ENCODE measurements at regions not wholly inside any gene's neighbourhood (a gene's known extent, or its start where the extent isn't known, plus 50 kb on each side); places are given as distances from the start of the nearest gene placed in this dataset.

- no peak for ATAC-seq
- TF ChIP-seq ESRRG (CRISPR knock-in tag; IDR thresholded peaks at IDR 0.05): no peak
- no peak for TF ChIP-seq GLIS3 (CRISPR knock-in tag; IDR thresholded peaks at IDR 0.05)
- TF ChIP-seq TCF4 (CRISPR knock-in tag; IDR thresholded peaks at IDR 0.05; ENCODE audit: borderline replicate concordance): no peak
- TF ChIP-seq ISL1 (CRISPR knock-in tag; IDR thresholded peaks at IDR 0.05): no peak
- TF ChIP-seq, protein P1, sequence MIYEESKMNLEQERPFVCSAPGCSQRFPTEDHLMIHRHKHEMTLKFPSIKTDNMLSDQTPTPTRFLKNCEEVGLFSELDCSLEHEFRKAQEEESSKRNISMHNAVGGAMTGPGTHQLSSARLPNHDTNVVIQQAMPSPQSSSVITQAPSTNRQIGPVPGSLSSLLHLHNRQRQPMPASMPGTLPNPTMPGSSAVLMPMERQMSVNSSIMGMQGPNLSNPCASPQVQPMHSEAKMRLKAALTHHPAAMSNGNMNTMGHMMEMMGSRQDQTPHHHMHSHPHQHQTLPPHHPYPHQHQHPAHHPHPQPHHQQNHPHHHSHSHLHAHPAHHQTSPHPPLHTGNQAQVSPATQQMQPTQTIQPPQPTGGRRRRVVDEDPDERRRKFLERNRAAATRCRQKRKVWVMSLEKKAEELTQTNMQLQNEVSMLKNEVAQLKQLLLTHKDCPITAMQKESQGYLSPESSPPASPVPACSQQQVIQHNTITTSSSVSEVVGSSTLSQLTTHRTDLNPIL (CRISPR knock-in tag; IDR thresholded peaks at IDR 0.05; ENCODE audit: low read depth): no peak
- no peak for TF ChIP-seq RARB (CRISPR knock-in tag; IDR thresholded peaks at IDR 0.05)
- no peak for TF ChIP-seq ZNF8 (CRISPR knock-in tag; IDR thresholded peaks at IDR 0.05)
- TF ChIP-seq TOX (CRISPR knock-in tag; IDR thresholded peaks at IDR 0.05; ENCODE audit: borderline replicate concordance): no peak
- no peak for TF ChIP-seq ZNF565 (CRISPR knock-in tag; conservative IDR thresholded peaks at IDR 0.05; ENCODE audit: low read depth)
- TF ChIP-seq TSHZ2 (CRISPR knock-in tag; IDR thresholded peaks at IDR 0.05): no peak
- TF ChIP-seq POU6F1 (CRISPR knock-in tag; IDR thresholded peaks at IDR 0.05; ENCODE audit: borderline replicate concordance, low read depth): no peak
- TF ChIP-seq ZFP3 (CRISPR knock-in tag; IDR thresholded peaks at IDR 0.05): no peak
These were observed 179.9 kb downstream of the PTPN11 start for GRCh38 chr12:112598626-112599025.

- no peak for ATAC-seq
- TF ChIP-seq TSHZ2 (CRISPR knock-in tag; IDR thresholded peaks at IDR 0.05) (no peak), ISL1 (CRISPR knock-in tag; IDR thresholded peaks at IDR 0.05) (no peak), CSDC2 (CRISPR knock-in tag; IDR thresholded peaks at IDR 0.05) (no peak), TCF4 (CRISPR knock-in tag; IDR thresholded peaks at IDR 0.05; ENCODE audit: borderline replicate concordance) (no peak), TOX (CRISPR knock-in tag; IDR thresholded peaks at IDR 0.05; ENCODE audit: borderline replicate concordance) (no peak)
These were observed 181.1 kb downstream of the PTPN11 start for GRCh38 chr12:112599871-112600270.

DNA sequence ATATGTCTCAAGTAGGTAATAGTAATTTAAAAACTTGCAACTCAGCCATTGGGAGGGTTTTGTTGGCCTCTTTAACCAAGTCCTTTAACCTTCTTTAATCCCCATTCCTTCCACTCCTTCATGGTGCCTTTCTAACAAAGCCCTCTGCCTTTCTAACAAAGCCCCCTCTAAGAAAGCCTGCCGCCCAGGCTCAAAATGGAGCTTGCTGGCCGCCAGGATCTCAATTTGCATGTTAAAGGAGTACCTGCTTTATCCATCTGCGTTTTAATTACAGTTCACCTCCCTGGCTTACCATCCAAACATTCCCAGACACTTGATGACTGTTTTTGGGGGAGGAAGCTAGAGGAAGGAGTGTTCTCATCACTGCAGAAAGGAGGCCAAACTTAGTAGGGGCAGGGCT lies 183.4 kb downstream of the PTPN11 start:
- no peak for ATAC-seq
- TF ChIP-seq OSR1 (CRISPR knock-in tag; IDR thresholded peaks at IDR 0.05) (no peak), GLIS3 (CRISPR knock-in tag; IDR thresholded peaks at IDR 0.05) (no peak), SNAI2 (CRISPR knock-in tag; IDR thresholded peaks at IDR 0.05) (no peak)
- TF ChIP-seq, protein P2, sequence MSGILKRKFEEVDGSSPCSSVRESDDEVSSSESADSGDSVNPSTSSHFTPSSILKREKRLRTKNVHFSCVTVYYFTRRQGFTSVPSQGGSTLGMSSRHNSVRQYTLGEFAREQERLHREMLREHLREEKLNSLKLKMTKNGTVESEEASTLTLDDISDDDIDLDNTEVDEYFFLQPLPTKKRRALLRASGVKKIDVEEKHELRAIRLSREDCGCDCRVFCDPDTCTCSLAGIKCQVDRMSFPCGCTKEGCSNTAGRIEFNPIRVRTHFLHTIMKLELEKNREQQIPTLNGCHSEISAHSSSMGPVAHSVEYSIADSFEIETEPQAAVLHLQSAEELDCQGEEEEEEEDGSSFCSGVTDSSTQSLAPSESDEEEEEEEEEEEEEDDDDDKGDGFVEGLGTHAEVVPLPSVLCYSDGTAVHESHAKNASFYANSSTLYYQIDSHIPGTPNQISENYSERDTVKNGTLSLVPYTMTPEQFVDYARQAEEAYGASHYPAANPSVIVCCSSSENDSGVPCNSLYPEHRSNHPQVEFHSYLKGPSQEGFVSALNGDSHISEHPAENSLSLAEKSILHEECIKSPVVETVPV (CRISPR knock-in tag; IDR thresholded peaks at IDR 0.05): no peak

DNA sequence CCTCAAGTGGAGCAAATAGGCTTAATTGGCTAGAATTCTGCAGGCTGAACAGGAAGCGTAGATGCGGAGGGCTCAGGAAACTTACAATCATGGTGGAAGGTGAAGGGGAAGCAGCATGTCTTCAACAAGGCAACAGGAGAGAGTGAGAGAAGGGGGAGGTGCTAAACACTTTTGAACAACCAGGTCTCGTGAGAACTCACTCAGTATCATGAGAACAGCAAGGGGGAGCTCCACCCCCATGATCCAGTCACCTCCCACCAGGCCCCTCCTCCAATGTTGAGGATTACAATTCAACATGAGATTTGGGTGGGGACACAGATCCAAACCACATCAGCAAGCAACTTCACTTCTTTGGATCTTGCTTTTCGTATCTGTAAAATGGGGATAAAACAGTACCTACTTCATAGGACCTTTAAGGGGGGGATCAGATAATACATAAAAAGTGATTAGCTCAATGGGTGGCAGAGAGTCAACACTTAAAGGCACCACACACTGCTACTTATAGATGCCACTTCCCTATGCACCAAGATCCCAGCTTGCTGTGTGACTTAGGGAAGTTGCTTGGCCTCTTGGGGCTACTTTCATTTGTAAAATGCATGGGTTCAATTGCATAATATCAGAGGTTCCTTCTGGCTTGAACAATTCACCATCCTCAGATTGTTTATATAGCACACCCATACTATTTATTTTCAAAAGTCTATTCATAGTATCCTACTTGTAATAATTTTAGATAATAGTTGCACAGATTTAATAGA lies 184.8 kb upstream of the RPH3A start:
- ATAC-seq: no peak
- TF ChIP-seq PATZ1 (CRISPR knock-in tag; IDR thresholded peaks at IDR 0.05; ENCODE audit: borderline replicate concordance): no peak
- TF ChIP-seq, protein P1 (CRISPR knock-in tag; IDR thresholded peaks at IDR 0.05; ENCODE audit: low read depth): no peak
- no peak for TF ChIP-seq PPARA (CRISPR knock-in tag; IDR thresholded peaks at IDR 0.05; ENCODE audit: borderline replicate concordance)
- no peak for TF ChIP-seq ESRRG (CRISPR knock-in tag; IDR thresholded peaks at IDR 0.05)
- no peak for TF ChIP-seq ZC3H10 (CRISPR knock-in tag; IDR thresholded peaks at IDR 0.05)
- TF ChIP-seq ARNTL (CRISPR knock-in tag; IDR thresholded peaks at IDR 0.05; ENCODE audit: borderline replicate concordance, low read depth): no peak
- TF ChIP-seq TCF4 (CRISPR knock-in tag; IDR thresholded peaks at IDR 0.05; ENCODE audit: borderline replicate concordance): no peak

Data from SK-N-SH treated with all-trans-retinoic acid at 6 μM for 48 hours (cell line).